Osteoblast (primary cell): ENCODE measurements at regions not wholly inside any gene's neighbourhood (a gene's known extent, or its start where the extent isn't known, plus 50 kb on each side); places are given as distances from the start of the nearest gene placed in this dataset.

Source experiments
- DNase-seq: peaks from one replicate; pipeline ENCODE4 v3.0.0; 2011; ENCODE audit warnings: low spot score, mixed read lengths; ENCODE audit not compliant: insufficient read length; ENCODE audit errors: missing footprints
- H2AFZ ChIP-seq: 2 replicates; pipeline ENCODE4 v1.6.0; 2011; ENCODE audit warnings: mild to moderate bottlenecking, low read length
- H3K27ac ChIP-seq: 2 replicates; pipeline ENCODE4 v1.5.1; 2011; ENCODE audit warnings: mild to moderate bottlenecking, low read depth, low read length, moderate library complexity
- H3K27me3 ChIP-seq: 2 replicates; pipeline ENCODE4 v1.6.0; 2012; ENCODE audit warnings: mild to moderate bottlenecking, control low read depth, inconsistent platforms, low read length, moderate library complexity; ENCODE audit not compliant: insufficient read depth
- H3K36me3 ChIP-seq: 2 replicates; pipeline ENCODE4 v1.5.1; 2011; ENCODE audit warnings: mild to moderate bottlenecking, low read length, control low read depth, moderate library complexity; ENCODE audit not compliant: insufficient read depth
- H3K4me1 ChIP-seq: 2 replicates; pipeline ENCODE4 v1.5.1; 2011; ENCODE audit warnings: mild to moderate bottlenecking, low read length, control low read depth, moderate library complexity; ENCODE audit not compliant: insufficient read depth
- H3K4me2 ChIP-seq: 2 replicates; pipeline ENCODE4 v1.6.0; 2011; ENCODE audit warnings: mild to moderate bottlenecking, low read length; ENCODE audit not compliant: insufficient read depth
- H3K4me3 ChIP-seq: fragments of 200-600 bp; sonication (generic); 3 replicates; pipeline ENCODE4 v1.5.1; 2012; ENCODE audit warnings: mild to moderate bottlenecking, low read length, inconsistent platforms; ENCODE audit not compliant: insufficient read depth
- H3K79me2 ChIP-seq: 2 replicates; pipeline ENCODE4 v1.6.0; 2012; ENCODE audit warnings: mild to moderate bottlenecking, low read length, control low read depth, inconsistent platforms; ENCODE audit not compliant: insufficient read depth
- H3K9me3 ChIP-seq: 2 replicates; pipeline ENCODE4 v1.5.1; 2011; ENCODE audit warnings: low read depth, low read length, control low read depth
- H4K20me1 ChIP-seq: 2 replicates; pipeline ENCODE4 v1.6.0; 2012; ENCODE audit warnings: mild to moderate bottlenecking, low read length, control low read depth; ENCODE audit not compliant: insufficient read depth
- CTCF ChIP-seq: IDR thresholded peaks from 2 replicates; pipeline ENCODE4 v1.5.1; 2011; ENCODE audit warnings: mild to moderate bottlenecking, low read depth, low read length, moderate library complexity; ENCODE audit errors: extremely low read depth

- H3K36me3 ChIP-seq: no peaks in the 10 kb centered on the region
- no peak overlapping the region for H3K4me2 ChIP-seq
- H2AFZ ChIP-seq: no peak overlapping the region
- H3K9me3 ChIP-seq: no peaks in the 10 kb centered on the region
- no peaks in the 10 kb centered on the region for H4K20me1 ChIP-seq
- no peak overlapping the region for H3K27ac ChIP-seq
- no peak for TF ChIP-seq CTCF
- no peaks in the 10 kb centered on the region for H3K4me1 ChIP-seq
- no peaks in the 10 kb centered on the region for H3K79me2 ChIP-seq
- DNase-seq: no peak
- H3K4me3 ChIP-seq: no peak overlapping the region
- H3K27me3 ChIP-seq: no peaks in the 10 kb centered on the region
Measured at GRCh38 chr9:23542438-23542837, 283.6 kb downstream of the ELAVL2 start.

GRCh38 chr9:23542927-23543326 is 283.1 kb downstream of the ELAVL2 start:
- Histone ChIP-seq H3K9me3 (no peaks in the 10 kb centered on the region), H3K4me1 (no peaks in the 10 kb centered on the region), H3K36me3 (no peaks in the 10 kb centered on the region), H2AFZ (no peak overlapping the region), H3K27ac (no peak overlapping the region), H3K4me2 (no peak overlapping the region), H3K27me3 (no peaks in the 10 kb centered on the region), H3K4me3 (no peak overlapping the region), H4K20me1 (no peaks in the 10 kb centered on the region), H3K79me2 (no peaks in the 10 kb centered on the region)
- no peak for TF ChIP-seq CTCF
- no peak for DNase-seq

GRCh38 chr9:23543419-23543818 is 282.6 kb downstream of the ELAVL2 start:
- Histone ChIP-seq H3K36me3 (no peaks in the 10 kb centered on the region), H3K4me2 (no peak overlapping the region), H3K9me3 (no peaks in the 10 kb centered on the region), H3K4me3 (no peak overlapping the region), H4K20me1 (no peaks in the 10 kb centered on the region), H3K79me2 (no peaks in the 10 kb centered on the region), H3K27ac (no peak overlapping the region), H2AFZ (no peak overlapping the region), H3K4me1 (no peaks in the 10 kb centered on the region), H3K27me3 (no peaks in the 10 kb centered on the region)
- DNase-seq: no peak
- TF ChIP-seq CTCF: no peak

GRCh38 chr9:23545728-23546127 is 280.3 kb downstream of the ELAVL2 start:
- Histone ChIP-seq H3K27me3 (no peaks in the 10 kb centered on the region), H3K4me1 (no peaks in the 10 kb centered on the region), H3K4me2 (no peak overlapping the region), H3K27ac (no peak overlapping the region), H3K4me3 (no peak overlapping the region), H3K79me2 (no peaks in the 10 kb centered on the region), H3K9me3 (no peaks in the 10 kb centered on the region), H3K36me3 (no peaks in the 10 kb centered on the region), H2AFZ (no peak overlapping the region), H4K20me1 (no peaks in the 10 kb centered on the region)
- TF ChIP-seq CTCF: no peak
- no peak for DNase-seq
